Esophagus squamous epithelium (tissue), 4 donors: ENCODE measurements at regions not wholly inside any gene's neighbourhood (a gene's known extent, or its start where the extent isn't known, plus 50 kb on each side); places are given as distances from the start of the nearest gene placed in this dataset.

Experiments used
- POLR2A ChIP-seq, 4 donors: fragments of 450-650 bp; IDR thresholded peaks; one replicate each; pipeline ENCODE4 v1.6.1; 2017; ENCODE audit warnings: antibody characterized with exemption in 4 of 4, mild to moderate bottlenecking in 4 of 4, moderate library complexity in 3 of 4
- TF ChIP-seq, protein P1 (sequence below), 6 experiments: fragments of 450-650 bp in 4 of 6; fragments of 200-600 bp in 2 of 6; sonication (generic) in 2 of 6; IDR thresholded peaks; one replicate each; pipeline ENCODE4 v1.5.1; 2016 to 2019; ENCODE audit warnings: antibody characterized with exemption in 6 of 6, mild to moderate bottlenecking in 4 of 6, moderate library complexity in 4 of 6

DNA sequence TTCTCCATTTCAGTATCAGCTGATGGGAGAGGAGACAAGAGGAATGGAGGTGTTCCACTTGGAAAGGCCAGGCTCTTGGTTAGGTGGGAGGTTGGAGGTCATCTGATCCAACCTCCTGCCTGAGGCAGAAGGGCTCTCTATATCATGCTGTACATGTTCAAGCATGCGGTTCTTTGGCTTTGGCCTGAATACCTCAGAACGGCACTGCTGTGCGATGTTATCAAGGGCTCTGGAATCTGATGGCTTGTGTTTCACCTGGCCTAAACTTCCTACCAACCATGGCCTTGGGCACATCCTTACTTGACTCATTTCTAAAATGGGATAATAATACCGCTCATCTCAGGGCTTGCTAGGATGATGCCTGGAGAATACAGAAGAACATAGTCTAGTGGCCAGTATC lies 90.1 kb upstream of the FAM169A start:
- TF ChIP-seq, protein P1, sequence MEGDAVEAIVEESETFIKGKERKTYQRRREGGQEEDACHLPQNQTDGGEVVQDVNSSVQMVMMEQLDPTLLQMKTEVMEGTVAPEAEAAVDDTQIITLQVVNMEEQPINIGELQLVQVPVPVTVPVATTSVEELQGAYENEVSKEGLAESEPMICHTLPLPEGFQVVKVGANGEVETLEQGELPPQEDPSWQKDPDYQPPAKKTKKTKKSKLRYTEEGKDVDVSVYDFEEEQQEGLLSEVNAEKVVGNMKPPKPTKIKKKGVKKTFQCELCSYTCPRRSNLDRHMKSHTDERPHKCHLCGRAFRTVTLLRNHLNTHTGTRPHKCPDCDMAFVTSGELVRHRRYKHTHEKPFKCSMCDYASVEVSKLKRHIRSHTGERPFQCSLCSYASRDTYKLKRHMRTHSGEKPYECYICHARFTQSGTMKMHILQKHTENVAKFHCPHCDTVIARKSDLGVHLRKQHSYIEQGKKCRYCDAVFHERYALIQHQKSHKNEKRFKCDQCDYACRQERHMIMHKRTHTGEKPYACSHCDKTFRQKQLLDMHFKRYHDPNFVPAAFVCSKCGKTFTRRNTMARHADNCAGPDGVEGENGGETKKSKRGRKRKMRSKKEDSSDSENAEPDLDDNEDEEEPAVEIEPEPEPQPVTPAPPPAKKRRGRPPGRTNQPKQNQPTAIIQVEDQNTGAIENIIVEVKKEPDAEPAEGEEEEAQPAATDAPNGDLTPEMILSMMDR (IDR thresholded peaks at IDR 0.05) = no peak
- TF ChIP-seq POLR2A (IDR thresholded peaks at IDR 0.05) = no peak
